Liver (tissue), 8 donors: ENCODE measurements at regions not wholly inside any gene's neighbourhood (a gene's known extent, or its start where the extent isn't known, plus 50 kb on each side); places are given as distances from the start of the nearest gene placed in this dataset.

Source experiments
- DNase-seq: peaks from one replicate; pipeline ENCODE4 v3.0.0-alpha.2; 2017; ENCODE audit warnings: low spot score
- H3K27ac ChIP-seq, 2 donors: one replicate each; pipeline ENCODE4 v1.7.0; 2013; ENCODE audit warnings: inconsistent platforms in 2 of 2, low read length in 2 of 2, control low read depth in 1 of 2, low read depth in 1 of 2, mild to moderate bottlenecking in 1 of 2
- H3K27me3 ChIP-seq, 4 donors: one replicate each; pipeline versions ENCODE4 v1.6.1 to v1.7.0; 2013; ENCODE audit warnings: low read length in 3 of 4, inconsistent platforms in 1 of 4, mild to moderate bottlenecking in 1 of 4, moderate library complexity in 1 of 4; ENCODE audit not compliant: control insufficient read depth in 4 of 4, insufficient read depth in 4 of 4
- H3K36me3 ChIP-seq, 4 donors: one replicate each; pipeline versions ENCODE4 v1.6.1 to v1.7.0; 2013; ENCODE audit warnings: low read length in 3 of 4, mild to moderate bottlenecking in 3 of 4, low read depth in 1 of 4, moderate library complexity in 1 of 4; ENCODE audit not compliant: control insufficient read depth in 4 of 4, insufficient read depth in 3 of 4
- H3K4me1 ChIP-seq, 4 donors: one replicate each; pipeline versions ENCODE4 v1.6.1 to v1.7.0; 2013; ENCODE audit warnings: low read length in 3 of 4, mild to moderate bottlenecking in 3 of 4, moderate library complexity in 1 of 4; ENCODE audit not compliant: control insufficient read depth in 4 of 4, insufficient read depth in 4 of 4
- H3K4me3 ChIP-seq, 3 donors: one replicate each; pipeline versions ENCODE4 v1.6.1 to v1.7.0; 2013; ENCODE audit warnings: low read length in 3 of 3, control low read depth in 1 of 3, low read depth in 1 of 3, mild to moderate bottlenecking in 1 of 3
- H3K9ac ChIP-seq, 2 donors: one replicate each; pipeline ENCODE4 v1.7.0; 2013; ENCODE audit warnings: low read length in 2 of 2, mild to moderate bottlenecking in 2 of 2, moderate library complexity in 2 of 2, control low read depth in 1 of 2, low read depth in 1 of 2
- H3K9me3 ChIP-seq, 4 donors: one replicate each; pipeline versions ENCODE4 v1.6.1 to v1.7.0; 2013; ENCODE audit warnings: low read length in 3 of 4; ENCODE audit not compliant: control insufficient read depth in 4 of 4
- ATF3 ChIP-seq: IDR thresholded peaks from 2 replicates; pipeline ENCODE4 v1.6.1; 2016; ENCODE audit warnings: antibody characterized with exemption
- CTCF ChIP-seq: fragments of 150-350 bp; IDR thresholded peaks from 2 replicates; pipeline ENCODE4 v1.5.1; 2017; ENCODE audit warnings: improper control_type of control experiment, low read depth, low read length; ENCODE audit not compliant: missing input control
- EGR1 ChIP-seq, 2 donors: IDR thresholded peaks; 2 replicates each; pipeline ENCODE4 v1.6.1; 2016 to 2018; ENCODE audit warnings: antibody characterized with exemption in 2 of 2, low read depth in 2 of 2
- FOXA1 ChIP-seq: IDR thresholded peaks from 2 replicates; pipeline ENCODE4 v1.6.1; 2016; ENCODE audit warnings: antibody characterized with exemption
- FOXA2 ChIP-seq: IDR thresholded peaks from 2 replicates; pipeline ENCODE4 v1.6.1; 2016; ENCODE audit warnings: antibody characterized with exemption
- HNF4G ChIP-seq: IDR thresholded peaks from 2 replicates; pipeline ENCODE4 v1.6.1; 2016; ENCODE audit warnings: antibody characterized with exemption
- JUND ChIP-seq, 2 donors: IDR thresholded peaks; 2 replicates each; pipeline ENCODE4 v1.6.1; 2016; ENCODE audit warnings: antibody characterized with exemption in 2 of 2
- MAX ChIP-seq: IDR thresholded peaks from 2 replicates; pipeline ENCODE4 v1.6.1; 2016; ENCODE audit warnings: antibody characterized with exemption
- RAD21 ChIP-seq, 2 donors: IDR thresholded peaks; 2 replicates each; pipeline ENCODE4 v1.6.1; 2016; ENCODE audit warnings: antibody characterized with exemption in 2 of 2, mild to moderate bottlenecking in 2 of 2
- REST ChIP-seq: IDR thresholded peaks from 2 replicates; pipeline ENCODE4 v1.6.1; 2016; ENCODE audit warnings: antibody characterized with exemption, mild to moderate bottlenecking
- RXRA ChIP-seq, 2 donors: IDR thresholded peaks; 2 replicates each; pipeline ENCODE4 v1.6.1; 2017 to 2018; ENCODE audit warnings: antibody characterized with exemption in 2 of 2, mild to moderate bottlenecking in 1 of 2
- SP1 ChIP-seq: IDR thresholded peaks from 2 replicates; pipeline ENCODE4 v1.6.1; 2018; ENCODE audit warnings: antibody characterized with exemption, mild to moderate bottlenecking
- TAF1 ChIP-seq: conservative IDR thresholded peaks from 2 replicates; pipeline ENCODE4 v1.6.1; 2016; ENCODE audit warnings: antibody characterized with exemption, mild to moderate bottlenecking
- YY1 ChIP-seq: IDR thresholded peaks from 2 replicates; pipeline ENCODE4 v1.6.1; 2016; ENCODE audit warnings: antibody characterized with exemption, mild to moderate bottlenecking
- WGBS: extraction: QIAGEN DNeasy Blood & Tissue Kit; methylation state at CpG from one replicate; pipeline ENCODE4 v1.1.7; 2013; 5-methylcytosine and 5-hydroxymethylcytosine counted together
- donor health status: healthy.
- donor health status: healthy.
- donor health status: healthy.
- donor health status: healthy.
- donor health status: healthy.

- 93% methylated on average over 5 of the region's 5 CpGs for WGBS
- Histone ChIP-seq H3K27me3 (no peaks in the 10 kb centered on the region), H3K4me3 (no peak overlapping the region), H3K9ac (no peak overlapping the region), H3K27ac (no peak overlapping the region), H3K9me3 (no peaks in the 10 kb centered on the region), H3K4me1 (no peaks in the 10 kb centered on the region), H3K36me3 (no peaks in the 10 kb centered on the region)
- DNase-seq: no peak
- TF ChIP-seq REST: no peak
- no peak for TF ChIP-seq RXRA (IDR thresholded peaks at IDR 0.05)
- TF ChIP-seq TAF1: no peak
- TF ChIP-seq FOXA2: no peak
- TF ChIP-seq RAD21 (IDR thresholded peaks at IDR 0.05): no peak
- TF ChIP-seq YY1: no peak
- TF ChIP-seq ATF3: no peak
- TF ChIP-seq JUND (IDR thresholded peaks at IDR 0.05): no peak
- TF ChIP-seq SP1: no peak
- no peak for TF ChIP-seq HNF4G
- no peak for TF ChIP-seq MAX
- TF ChIP-seq CTCF: no peak
- no peak for TF ChIP-seq FOXA1
Measured at GRCh38 chr1:209445576-209445975, 137.9 kb upstream of the CAMK1G start.

- TF ChIP-seq EGR1 (IDR thresholded peaks at IDR 0.05; ENCODE audit: low read depth in 2 of 2): no peak
- DNase-seq: no peak
- H3K27me3 ChIP-seq: no peaks in the 10 kb centered on the region
- no peak overlapping the region for H3K27ac ChIP-seq
- H3K36me3 ChIP-seq: no peaks in the 10 kb centered on the region
- no peak overlapping the region for H3K9ac ChIP-seq
- H3K4me1 ChIP-seq: no peaks in the 10 kb centered on the region
- 90% methylated on average over 1 of the region's 1 CpG for WGBS
- H3K4me3 ChIP-seq: no peak overlapping the region
- H3K9me3 ChIP-seq: no peaks in the 10 kb centered on the region
Measured at GRCh38 chr1:209446356-209446755, 137.2 kb upstream of the CAMK1G start.
